GM18909 (cell line): ENCODE measurements at regions not wholly inside any gene's neighbourhood (a gene's known extent, or its start where the extent isn't known, plus 50 kb on each side); places are given as distances from the start of the nearest gene placed in this dataset.
"Not testable (repeated sequence)": the region's sequence is repeated elsewhere in the genome, so short reads cannot be mapped to it uniquely, and the experiment has no call there.

Experiments
- ATAC-seq: cut with Tn5 transposase; IDR thresholded peaks from one replicate; pipeline ENCODE4 v1.9.1; 2021; ENCODE audit warnings: mild to moderate bottlenecking; ENCODE audit not compliant: unreplicated experiment, poor library complexity

DNA sequence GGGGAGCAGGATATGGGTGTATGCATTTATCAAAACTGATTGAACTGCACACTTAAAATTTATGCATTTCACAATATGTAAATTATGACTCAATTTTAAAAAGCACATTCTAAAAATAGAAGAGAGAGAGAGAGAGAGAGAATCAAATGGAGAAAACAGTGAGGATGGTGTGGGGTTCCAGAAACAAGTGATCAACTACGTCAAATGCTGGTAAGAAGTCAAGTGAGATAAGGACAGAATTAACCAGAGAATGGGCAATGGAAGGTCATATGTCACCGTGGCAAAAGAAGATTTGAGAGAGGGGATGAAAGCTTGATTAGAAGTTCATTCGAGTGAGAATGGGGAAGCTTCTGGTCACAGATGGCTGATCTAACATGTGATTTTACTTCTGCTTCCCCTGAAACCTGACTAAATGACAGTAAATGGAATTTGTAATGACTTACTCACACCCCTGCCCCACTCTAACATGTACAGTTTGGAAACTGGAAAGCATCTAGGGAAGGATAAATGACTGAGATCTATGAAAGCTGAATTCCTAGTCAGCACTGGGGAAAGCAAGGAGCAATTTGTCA is 276.5 kb upstream of the AMIGO2 start:
- peak; percentile 80 for ATAC-seq

DNA sequence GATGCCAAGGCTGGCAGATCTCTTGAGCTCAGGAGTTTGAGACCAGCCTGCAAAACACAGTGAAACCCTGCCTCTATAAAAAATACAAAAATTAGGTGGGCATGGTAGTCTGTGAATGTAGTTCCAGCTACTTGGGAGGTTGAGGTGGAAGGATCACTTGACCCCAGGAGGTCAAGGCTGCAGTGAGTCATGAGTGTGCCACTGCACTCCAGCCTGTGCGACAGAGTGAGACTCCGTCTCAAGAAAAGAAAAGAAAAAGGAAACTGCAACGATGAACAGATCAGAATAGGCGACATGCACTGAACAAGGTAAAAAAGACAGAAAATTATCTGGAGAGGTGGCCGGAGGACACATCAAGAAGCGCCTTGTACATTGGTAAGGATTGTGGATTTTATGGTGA is 273.7 kb upstream of the AMIGO2 start:
- no peak for ATAC-seq

DNA sequence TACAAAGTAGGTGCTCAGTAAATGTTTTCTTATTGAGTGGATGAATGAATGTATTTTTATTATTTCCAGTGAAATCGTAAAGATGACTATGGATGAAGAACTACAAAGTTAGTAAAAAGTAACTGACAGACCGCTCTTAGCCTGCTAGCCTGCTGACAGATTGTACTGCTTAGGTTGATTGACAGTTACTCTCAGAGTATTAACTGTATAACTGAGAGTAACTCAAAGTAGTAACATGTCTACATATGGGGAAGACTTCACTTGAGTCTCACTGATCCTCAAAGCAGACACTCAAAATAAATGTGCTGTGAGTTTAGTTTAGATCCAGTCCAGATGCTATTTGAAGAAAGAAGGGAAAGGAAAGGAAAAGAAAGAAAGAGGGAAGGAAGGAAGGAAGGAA is 272.3 kb upstream of the AMIGO2 start:
- no peak for ATAC-seq

DNA sequence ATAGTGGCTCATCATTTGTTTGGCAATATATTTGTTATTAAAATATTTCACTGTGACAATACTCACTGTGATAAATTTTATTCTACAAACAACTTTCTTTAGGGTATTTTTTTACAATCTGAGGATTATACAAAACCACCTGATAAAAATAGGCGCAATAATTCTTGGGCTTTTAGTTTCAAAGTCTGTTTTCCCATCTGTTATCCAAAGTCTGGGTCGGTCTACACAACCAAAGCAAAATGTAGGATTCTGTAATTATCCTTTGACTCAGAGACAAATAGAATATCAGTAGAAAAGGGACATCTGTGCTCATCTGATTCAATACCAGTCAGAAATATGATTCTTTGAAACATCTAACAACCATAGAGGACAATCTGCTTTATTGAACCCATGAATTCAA is 271.8 kb upstream of the AMIGO2 start:
- ATAC-seq = no peak

DNA sequence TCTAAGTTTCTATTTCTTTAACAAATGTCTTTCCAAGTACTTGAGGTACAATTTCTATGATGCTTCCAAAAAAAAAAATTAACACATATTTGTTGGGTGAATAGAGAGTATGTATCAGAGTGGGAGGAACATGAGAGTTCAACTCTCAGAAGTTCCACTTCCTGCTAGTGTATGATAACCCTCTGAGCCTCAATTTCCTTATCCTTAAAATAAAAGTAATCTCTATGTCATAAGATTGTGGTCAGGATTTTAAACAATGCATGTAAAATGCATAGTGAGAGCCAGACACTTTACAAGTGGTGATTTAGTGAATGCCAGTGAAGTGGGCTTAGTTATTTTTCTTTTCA is 270.3 kb upstream of the AMIGO2 start:
- no peak for ATAC-seq

DNA sequence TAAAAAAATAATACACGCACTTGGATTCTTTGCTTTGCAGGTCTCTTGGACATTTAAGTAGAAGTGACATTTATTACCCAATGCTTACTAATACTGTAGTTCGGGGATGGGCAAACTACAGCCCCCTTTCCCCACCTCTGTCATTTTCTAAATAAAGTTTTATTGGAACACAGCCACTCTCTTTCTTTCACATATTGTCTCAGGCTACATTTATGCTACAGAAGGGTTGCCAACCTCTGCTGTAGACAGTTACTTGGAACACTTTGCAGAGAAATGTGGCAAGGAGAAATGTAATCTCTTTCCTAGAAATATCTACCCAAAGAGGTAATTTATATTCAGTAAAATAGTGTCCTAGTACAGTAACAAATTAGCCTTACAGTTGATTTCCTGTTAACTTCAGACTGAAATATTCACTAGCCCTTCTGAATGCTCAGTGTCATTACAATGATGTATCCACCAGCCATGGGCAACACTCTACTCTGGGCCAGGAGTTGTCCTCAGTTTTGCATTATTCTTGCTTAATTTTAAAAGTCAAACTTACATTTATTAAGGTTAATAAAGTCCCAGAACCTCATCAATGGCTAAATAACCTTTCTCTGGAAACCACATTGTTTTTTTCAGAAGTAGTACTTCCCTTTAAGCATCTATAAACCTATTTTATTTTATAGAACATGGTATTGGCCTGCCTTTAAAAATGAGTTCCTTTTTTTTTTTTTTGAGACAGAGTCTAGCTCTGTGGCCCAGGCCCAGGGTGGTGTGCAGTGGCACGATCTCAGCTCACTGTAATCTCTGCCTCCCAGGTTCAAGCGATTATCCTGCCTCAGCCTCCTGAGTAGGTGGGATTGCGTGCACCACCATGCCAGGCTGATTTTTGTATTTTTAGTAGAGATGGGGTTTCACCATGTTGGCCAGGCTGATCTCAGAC is 269.6 kb upstream of the AMIGO2 start:
- ATAC-seq = no peak

DNA sequence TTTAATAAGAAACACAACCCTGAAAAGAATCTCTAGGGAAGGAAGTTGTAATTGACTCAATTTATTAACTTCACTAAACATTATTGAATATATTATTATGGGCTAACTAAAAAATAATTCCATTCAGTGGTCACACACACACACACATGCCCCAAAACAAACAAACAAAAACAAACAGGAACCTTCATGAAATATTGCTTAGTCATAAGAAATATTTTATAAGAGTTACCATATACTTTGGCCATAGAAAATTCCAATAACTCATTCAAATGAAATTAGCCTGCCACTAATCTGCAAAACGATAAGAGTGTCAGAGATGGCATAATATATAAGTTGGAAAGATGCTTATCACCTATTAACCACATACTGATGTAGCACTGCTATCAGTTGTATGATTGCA is 268.4 kb upstream of the AMIGO2 start:
- no peak for ATAC-seq

DNA sequence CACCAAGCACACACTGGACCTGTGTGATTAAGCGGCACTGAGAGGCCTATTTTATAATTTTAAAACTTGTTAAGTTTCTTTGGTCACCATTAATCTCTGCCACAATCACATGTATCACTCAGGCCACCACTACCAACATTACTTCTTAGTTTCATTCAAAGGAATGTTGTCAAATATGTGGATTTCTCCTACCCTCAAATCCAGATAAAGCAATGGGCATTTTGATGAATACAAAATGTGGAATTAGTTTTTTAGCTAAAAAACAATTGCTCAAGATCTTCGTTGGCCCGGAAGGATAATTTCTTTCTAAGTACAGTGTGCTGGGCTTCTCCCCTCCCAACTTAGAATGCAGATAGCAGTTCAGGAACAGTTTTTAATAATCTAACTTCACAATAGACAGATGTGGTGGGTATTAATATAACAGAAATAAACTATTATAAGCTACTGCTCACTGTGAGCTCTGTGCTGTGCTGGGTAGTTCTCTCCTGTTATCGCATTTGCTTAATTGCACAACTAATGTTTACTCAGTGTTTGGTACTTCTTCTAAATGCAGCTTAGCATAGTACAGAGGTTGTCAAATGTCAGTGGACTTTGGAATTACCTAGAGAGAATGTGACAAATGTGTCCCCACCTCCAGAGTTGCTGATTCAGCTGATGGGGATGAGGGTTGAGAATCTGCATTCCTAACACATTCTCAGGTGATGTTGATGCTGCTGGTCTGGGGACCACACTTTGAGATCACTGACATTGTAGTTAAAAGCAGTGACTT is 266.7 kb upstream of the AMIGO2 start:
- no peak for ATAC-seq

DNA sequence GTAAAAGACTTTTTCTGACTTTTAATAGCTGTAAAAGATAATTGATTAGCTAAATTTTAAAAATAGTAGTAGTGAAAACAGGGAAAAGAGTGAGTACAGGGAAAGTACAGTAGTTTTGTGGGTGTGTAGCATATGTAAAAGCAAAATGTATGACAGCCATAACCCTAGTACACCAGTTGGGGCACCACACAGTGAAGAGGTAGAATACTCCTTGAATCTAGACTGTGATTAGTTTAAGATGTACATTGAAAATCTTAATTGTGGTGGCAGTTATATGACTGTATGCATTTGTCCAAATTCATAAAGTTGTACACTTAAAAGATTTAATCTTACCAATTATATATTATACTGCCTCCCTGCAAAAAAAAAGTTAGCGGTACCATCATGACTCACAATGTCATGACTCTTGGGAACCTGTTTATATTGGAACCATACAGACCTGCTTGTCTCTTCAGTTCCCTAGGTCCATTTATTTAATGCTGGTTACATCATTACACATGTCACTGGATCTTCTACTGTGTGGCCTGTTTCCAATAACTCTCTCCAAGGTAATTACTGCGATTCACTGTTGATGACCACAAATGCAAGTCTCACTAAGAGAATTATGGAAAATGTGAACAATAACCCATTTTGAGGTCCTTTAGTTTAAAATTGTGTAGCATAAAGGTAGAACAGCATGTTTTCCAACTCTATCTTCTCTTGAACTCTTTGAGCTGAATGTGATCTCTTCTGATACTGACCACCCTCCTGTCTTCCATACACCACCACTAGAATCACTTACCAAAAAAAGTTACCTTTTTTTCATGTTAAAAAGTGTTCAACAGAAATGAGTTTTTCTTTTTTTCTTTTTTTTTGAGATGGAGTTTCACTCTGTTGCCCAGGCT is 264.2 kb upstream of the AMIGO2 start:
- no peak for ATAC-seq

DNA sequence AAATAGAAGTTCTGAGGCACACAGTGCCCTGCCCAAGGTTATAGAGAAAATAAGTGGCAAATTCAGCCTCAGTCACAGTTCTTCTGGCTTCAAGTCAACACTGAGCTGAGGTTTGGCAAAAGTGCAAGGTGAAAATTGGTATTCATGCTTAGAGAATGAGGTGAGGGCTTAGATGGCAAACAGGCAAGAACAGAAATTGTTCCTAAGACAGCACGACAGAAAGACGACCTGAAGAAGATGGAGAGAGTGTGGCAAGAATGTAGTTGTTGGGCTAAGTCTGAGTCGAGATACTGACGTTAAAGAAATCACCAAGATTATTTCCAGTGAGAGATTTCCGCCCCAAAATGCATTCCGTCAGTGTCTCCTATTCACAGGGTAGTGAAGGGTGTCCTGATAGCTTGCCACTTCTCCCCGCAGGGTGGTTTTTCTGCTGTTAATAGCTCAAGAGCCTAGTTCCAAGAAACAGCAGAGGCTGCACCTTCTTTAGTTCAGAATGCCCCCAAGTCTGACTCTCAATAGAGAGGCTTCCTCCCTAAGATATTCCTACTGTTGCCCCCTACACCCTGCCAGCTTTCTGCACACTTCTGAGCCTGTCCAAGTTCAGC is 260.8 kb upstream of the AMIGO2 start:
- ATAC-seq = no peak

DNA sequence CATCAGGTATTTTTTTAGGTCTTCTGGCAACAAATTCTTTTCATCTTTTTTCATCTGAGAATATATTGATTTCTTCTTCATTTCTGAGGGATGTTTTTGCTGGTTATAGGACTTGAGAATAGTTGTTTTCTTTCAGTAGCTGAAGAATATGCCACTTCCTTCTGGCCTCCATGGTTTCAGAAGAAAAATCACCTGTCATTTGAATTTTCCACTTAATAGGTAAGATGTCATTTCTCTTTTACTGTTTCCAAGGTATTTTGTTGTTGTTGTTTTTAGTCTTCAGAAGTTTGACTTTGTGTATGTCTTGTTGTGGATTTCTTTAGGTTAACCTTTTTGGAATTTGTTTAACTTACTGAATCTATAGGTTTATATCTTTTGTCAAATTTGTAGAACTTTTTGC is 257.8 kb upstream of the AMIGO2 start:
- ATAC-seq = no peak

DNA sequence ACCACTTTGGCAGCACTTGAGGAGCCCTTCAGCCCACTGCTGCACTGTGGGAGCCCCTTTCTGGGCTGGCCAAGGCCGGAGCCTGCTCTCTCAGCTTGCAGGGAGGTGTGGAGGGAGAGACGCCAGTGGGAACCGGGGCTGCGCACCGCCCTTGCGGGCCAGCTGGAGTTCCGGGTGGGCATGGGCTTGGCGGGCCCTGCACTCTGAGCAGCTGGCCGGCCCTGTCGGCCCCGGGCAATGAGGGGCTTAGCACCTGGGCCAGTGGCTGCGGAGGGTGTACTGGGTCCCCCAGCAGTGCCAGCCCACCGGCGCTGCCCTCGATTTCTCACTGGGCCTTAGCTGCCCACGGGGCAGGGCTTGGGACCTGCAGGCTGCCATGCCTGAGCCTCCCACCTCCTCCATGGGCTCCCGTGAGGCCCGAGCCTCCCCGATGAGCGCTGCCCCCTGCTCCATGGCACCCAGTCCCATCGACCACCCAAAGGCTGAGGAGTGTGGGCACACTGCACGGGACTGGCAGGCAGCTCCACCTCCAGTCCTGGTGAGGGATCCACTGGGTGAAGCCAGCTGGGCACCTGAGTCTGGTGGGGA is 253.6 kb upstream of the AMIGO2 start:
- ATAC-seq = not testable (repeated sequence)

DNA sequence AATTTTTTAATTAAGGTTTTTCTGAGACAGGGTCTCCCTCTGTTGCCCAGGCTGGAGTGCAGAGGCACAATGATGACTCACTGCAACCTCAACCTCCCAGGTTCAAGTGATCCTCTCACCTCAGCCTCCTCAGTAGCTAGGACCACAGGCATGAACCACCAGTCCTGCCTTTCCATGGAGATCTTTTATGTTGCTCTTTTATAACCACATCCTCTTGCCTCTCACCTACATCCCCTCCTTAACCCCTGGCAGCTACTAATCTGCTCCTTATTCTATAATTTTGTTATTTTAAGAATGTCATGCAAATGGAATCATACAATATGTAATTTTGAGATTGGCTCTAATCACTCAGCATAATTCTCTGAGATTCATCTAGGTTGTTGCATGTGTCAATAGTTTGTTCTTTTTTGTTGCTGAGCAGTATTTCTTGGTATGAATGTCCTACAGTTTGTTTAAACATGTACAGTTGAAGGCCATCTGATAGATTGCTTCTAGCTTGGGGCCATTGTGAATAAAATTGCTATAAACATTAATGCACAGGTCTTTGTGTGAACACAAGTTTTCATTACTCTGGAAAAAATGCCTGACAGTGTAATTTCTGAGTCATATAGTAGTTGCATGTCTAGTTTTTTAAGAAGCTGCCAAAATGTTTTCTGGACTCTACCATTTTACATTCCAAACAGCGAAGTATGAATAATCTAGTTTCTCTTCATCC is 249.2 kb upstream of the AMIGO2 start:
- ATAC-seq = no peak

DNA sequence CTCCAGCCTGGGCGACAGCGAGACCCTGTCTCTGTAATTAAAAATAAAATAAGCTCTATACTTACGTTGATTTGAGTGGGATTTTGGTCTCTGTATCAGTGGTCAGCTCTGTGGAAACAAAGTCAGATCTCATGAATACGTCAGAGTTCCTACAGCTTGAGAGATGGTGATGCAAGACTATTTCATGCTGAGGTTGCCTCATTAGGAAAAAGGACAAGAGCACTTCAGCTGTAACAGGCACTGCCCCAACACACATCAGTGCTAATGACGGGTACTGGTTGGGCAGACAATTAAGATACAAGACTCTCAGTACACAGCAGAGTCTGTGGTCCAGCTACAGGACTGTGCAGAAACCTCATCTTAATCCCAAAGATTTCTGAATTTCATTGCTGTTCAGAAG is 246.4 kb upstream of the AMIGO2 start:
- no peak for ATAC-seq

DNA sequence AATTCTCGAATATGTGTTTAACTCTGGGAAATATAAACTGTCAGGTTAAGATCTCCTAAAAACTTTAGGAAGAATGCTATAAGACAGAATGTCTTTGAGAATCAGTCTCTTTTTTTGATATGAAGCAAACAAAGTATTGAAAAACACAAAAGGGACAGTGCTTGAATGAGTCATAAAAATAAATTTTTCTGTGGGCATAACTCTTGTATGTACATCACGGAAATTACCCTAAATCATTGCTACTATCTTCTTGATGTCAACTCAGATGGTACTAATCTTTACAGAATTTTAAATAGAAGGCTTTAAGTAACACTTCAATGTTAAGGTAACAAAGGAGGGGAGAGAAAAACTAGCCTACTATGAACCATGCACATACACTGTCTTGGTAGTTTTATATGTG is 244.0 kb upstream of the AMIGO2 start:
- no peak for ATAC-seq

DNA sequence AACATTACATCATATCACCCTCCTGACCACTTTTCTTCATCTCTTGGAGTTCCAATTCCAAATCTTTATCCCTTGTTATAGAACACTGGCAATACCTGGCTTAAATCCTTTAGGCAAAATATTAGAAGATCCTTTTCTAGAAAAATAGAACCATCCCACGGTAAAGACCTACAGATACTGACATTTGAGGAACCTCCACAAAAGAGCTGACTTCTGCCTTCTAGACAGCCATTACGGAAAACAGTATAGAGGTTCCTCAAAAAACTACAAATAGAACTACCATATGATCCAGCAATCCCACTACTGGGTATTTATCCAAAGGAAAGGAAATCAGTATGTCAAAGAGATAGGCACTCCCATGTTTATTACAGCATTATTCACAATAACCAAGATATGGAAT is 241.7 kb upstream of the AMIGO2 start:
- ATAC-seq = no peak

DNA sequence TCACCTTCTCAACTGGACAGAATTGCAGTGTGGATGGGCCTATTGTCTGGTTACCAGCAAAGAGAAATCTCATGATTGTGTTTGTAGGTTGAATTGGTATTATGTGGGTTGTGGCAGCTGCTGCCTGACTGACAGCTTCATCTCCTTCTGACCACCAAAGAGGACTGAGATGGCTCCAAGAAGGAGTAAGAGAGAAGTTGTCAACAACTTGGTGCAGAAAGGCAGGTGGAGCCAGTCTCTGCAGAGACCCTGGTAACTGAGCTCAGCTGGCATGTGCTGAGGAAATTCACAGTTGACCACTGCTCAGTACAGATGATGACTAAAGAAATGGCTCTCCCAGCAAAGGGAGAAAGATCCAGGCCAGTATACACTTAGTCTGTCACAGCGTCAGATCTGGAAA is 240.0 kb upstream of the AMIGO2 start:
- ATAC-seq = no peak

DNA sequence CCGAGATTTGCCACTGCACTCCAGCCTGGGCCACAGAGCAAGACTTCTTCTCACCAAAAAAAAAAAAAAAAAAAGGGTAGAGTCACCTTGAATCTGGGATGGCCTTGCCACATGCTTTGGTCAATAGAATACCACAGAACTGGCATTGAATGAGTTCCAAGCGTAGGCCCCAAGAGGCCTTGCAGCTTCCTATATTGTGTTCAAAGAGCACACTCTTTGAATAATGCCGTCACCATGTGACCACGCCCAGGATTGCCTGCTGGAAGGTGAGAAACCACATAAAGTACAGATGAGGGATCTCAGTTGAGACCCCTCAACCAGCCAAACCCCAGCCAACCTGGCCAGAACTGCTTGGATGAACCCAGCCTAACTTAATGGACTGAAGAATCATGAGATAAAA is 239.2 kb upstream of the AMIGO2 start:
- no peak for ATAC-seq
